ENCODE measurements at regions not wholly inside any gene's neighbourhood (a gene's known extent, or its start where the extent isn't known, plus 50 kb on each side); places are given as distances from the start of the nearest gene placed in this dataset.

DNA sequence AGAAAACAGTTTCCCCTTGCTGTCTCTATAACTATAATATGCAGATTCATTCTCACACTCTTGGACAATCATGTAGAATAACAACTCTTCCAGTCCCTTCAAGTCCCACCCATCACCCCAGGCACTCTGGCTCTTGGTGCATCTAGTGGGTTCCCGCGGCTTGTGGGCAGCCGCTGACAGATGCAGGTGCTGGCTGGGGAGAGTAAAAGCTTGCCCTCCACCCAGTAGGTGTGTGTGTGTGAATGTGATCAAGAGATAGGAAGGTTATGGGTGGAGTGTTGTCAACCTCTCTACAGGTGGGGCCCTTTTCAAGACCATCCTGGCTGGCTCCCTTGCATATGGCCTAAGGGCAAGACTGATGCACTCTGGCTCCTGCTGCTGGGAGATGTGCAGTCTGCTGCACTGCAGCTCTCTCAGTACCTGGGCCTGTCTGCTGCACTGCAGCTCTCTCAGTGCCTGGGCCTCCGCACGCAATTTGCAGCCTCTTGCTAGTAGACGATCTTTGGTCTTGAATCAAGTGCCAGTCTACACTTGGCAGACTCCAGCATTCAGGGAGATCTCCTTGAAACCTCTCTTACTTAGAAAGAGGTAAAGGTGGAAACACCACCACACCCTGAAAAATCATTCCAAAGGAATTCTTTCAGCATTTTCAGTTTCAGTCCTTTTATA, 189.7 kb upstream of the GDNF start:
- no peak for DNase-seq (ENCODE audit: low spot score)

DNA sequence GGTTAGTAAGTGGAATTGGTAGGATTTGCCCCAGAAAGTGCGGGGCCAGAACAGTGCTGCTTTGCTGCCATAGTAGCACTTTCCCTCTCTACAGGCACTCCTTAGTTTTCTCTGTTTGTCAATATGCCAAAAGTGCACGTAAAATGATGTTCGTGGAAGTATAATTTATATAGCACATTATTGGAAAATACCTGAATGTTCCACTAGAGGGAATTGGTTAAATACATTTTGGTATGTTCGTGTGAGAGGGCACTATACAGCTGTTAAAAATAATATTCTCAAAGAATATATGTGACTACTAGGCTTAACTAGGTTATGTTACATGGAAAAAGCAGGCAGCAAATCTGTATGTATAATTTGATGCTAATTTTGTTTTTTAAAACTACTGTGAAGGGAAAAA, 184.0 kb upstream of the GDNF start:
- no peak for DNase-seq (ENCODE audit: low spot score)

GRCh38 chr5:38023371-38023770, 183.5 kb upstream of the GDNF start:
- no peak for DNase-seq (ENCODE audit: low spot score)

GRCh38 chr5:38022631-38023030, 182.8 kb upstream of the GDNF start:
- no peak for DNase-seq (ENCODE audit: low spot score)

GRCh38 chr5:38018016-38018415, 178.2 kb upstream of the GDNF start:
- DNase-seq (ENCODE audit: low spot score) = no peak

DNA sequence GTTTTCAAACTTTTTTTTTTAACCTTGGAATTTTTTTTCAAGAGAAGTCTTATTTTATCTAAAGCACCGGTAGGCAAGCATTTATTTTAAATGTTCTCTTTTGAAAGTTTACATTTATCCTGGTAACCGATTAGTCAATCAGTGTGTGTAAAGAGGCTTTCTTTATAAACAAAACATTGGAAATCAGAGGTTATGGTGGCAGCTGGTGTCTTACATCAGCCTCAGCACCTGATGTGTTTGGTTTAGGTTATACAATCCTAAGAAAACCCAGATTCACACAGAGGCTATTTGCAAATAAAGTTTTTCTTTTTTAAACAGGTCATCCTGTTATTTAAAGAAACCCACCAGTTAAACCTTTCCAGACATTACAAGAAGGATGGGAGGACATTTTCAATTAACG, 173.3 kb upstream of the GDNF start:
- no peak for DNase-seq (ENCODE audit: low spot score)

- DNase-seq (ENCODE audit: low spot score) = no peak
Observed at GRCh38 chr5:38011668-38012188, 171.9 kb upstream of the GDNF start.

DNA sequence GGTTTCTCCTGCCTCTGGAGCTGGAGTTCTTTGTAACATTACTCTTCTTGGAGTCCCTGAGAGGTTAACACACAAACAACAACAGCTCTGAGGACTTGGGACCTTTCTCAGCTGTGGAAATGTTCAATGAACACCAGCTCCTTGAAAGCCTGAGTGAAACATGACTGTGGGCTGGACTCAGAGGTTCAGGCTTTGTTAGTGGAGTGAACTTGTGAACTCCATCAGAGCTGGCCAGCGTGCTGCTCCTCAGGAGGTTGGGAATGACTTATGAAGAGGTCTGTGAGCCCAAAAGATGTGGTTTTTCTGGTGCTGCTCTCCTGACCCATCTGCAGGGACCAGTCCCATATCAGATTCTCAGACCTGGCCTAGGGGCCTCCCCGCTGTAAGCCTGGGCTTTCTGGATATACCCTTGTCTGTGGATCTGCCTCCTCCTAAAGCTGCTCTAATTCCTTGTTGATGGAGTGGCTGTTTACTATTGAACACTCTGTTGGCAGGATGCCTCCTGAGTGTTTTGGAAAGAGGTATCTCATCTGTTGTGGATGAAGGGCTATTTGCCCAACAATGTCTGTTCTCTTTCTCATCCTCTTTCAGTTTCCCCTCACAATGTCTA, 170.0 kb upstream of the GDNF start:
- no peak for DNase-seq (ENCODE audit: low spot score)

- DNase-seq (ENCODE audit: low spot score) = no peak
Observed at GRCh38 chr5:38008198-38008597, 168.4 kb upstream of the GDNF start.

GRCh38 chr5:37999593-37999992, 159.8 kb upstream of the GDNF start:
- no peak for DNase-seq (ENCODE audit: low spot score)

GRCh38 chr5:37996918-37997317, 157.1 kb upstream of the GDNF start:
- no peak for DNase-seq (ENCODE audit: low spot score)

- no peak for DNase-seq (ENCODE audit: low spot score)
Observed at GRCh38 chr5:37994729-37995128, 154.9 kb upstream of the GDNF start.

DNA sequence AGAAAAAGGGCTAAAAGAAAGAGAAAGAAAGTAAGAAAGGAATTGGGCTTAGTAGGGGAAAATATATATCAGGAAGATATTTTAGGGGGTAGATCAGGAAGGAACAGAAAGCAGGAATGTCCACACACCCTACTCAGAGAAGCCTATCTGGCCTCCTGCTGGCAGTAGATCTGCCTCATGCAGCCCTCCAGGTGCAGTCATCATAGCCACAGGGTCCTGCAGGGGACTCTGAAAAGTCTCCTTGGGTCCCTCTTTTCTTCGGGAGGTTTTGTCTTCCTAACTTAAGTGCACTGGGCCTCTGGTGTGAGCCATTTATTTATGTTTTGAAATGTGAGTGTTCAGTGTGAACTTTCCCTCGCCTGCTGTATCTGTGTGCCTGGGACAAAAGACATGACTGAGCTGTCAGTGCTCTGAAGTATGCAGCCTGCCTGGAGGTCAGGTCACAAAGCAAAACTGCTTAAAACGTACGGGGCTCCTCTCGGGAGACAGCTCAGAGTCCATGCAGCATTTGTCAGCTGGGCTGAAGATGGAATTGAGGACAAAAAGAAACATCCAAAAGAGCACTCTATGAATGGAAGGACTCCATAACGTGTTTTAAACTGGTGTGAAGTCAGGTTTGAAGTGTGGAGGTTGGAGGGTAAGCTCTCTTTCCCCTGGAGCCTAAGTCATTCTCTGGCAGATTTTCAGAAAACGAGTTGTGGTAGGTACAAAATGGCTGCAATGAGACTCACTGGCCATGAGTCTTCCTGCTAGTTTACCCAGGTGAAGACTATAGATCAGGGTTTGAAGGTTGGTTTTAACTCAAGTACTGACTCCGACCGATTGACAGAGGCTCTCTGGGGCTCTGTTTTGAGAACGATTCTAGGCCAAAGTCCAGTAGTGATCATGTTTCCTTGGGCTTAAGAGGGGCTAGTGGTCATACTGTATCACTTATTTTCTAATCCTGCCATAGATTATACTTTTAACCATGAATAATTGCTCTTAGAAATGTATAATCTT, 151.8 kb upstream of the GDNF start:
- DNase-seq (ENCODE audit: low spot score) = no peak

DNA sequence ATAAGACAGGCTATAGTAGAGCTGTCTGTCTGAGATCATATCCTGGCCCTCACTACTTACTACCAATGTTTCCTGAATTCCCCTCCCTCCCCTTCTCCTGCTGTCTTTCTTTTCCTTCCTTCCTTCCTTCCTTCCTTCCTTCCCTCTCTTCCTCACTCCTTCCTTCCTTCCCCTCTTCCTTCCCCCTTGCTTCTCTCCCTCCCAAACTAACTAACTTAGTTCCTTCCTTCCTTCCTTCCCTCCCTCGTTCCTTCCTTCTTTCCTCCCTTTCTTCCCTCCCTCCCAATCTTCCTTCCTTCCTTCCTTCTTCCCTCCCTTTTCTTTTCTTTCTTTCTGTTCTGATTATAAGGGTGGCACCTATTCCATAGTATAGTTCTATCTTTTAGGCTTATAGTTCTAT, 150.0 kb upstream of the GDNF start:
- no peak for DNase-seq (ENCODE audit: low spot score)

DNA sequence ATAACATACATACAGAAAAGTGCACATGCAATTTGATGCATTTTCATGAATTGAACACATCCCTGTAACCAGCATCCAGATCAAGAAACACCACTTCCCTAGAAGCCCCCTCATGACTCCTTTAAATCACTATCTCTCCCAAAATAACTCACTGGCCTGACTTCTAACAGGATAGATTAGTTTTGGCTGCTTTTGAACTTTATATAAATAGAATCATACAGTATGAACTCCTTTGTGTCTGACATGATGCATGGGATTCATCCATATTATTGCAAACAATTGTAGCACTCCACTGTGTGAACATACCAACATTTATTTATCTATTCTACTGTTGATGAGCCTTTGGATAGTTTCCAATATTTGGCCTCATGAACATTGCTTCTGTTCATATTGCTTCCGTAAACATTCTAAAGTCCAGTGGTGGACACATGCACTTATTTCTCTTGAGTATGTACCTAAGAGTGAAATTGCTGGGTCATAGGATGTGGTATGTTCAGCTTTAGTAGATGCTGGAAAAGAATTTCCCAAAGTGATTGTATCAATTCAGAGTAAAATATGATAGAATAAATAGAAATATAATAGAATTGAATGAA, 148.7 kb upstream of the GDNF start:
- no peak for DNase-seq (ENCODE audit: low spot score)

DNA sequence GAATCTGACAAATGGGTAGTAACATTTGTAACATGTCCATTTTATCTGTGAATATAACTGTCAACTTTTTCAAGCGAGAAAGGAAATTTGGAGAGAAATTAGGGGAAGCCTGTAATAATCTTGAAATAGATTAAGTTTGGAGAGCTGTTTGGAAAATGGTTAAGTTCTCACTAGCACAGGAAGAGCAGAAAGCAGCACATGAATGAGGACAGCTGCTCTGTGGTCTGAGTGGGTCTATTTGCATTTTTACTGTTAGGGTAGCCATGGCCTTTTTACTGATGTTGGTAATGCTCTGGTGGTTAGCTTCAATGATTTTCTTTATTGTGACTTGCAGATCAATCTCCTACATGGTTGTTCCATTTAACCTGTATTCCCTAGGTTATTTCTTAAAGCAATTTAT, 144.5 kb upstream of the GDNF start:
- no peak for DNase-seq (ENCODE audit: low spot score)

DNA sequence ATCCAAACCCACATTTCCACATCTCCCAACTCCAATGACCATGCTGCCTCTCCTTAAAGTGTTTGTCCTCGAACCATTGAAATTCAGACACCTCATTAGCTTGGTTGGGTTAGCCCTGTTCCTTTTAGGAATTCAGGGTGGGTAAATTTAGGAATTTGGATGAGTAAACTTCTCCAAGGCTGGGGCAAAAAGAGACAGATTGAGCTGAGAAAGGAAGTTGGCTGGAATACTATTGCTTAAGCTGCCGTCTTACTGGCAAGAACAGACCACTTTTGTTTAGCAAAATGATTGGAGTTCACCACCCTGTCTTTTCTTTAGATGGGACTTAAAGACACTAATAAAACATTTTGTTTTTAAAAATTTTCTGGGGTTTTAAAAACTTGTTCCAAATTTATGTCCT, 143.6 kb upstream of the GDNF start:
- DNase-seq (ENCODE audit: low spot score) = no peak

DNA sequence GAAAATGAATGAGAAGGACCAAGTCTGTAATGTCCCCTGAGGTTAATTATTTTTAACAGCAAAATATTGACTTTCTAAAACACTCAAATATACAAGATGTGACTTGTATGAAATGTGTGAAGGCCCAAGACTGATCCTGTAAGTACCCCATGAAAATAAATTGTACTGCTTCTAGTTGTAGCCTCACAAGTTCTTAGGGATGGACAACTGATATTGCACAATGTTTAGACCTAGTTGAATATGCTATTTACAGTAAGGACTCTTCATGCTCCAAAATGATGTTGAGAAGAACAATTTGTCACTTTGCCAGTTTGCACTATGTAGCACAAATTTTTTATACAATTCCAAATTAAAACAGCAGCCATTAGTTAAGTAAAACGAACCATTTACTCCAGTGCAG, 139.7 kb upstream of the GDNF start:
- DNase-seq (ENCODE audit: low spot score) = no peak

GRCh38 chr5:37975531-37975930, 135.7 kb upstream of the GDNF start:
- no peak for DNase-seq (ENCODE audit: low spot score)

GRCh38 chr5:37971483-37972024, 131.7 kb upstream of the GDNF start:
- DNase-seq (ENCODE audit: low spot score) = no peak

- no peak for DNase-seq (ENCODE audit: low spot score)
Observed at GRCh38 chr5:37966871-37967270, 127.0 kb upstream of the GDNF start.

DNA sequence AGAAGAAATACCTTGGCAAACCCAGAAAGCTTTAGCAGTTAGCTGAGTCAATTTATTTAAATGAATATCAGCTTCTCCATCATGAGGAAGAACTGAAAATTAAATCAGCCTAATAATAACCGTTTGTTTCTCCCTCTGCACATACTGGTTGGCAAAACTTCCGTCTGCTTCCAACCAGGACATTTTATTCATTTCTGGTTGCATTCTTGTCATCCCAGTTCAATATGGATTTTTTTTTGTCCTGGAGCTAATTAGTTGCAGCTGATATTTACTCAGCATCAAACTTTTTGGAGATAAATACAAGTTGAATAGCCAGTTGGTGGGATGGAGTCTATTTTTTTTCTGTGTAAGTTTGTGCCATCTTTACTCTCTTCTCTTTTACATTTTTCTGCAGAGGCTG, 126.5 kb upstream of the GDNF start:
- DNase-seq (ENCODE audit: low spot score) = no peak

Data from CD4-positive, alpha-beta T cell treated with Interleukin-6 at 100 ng/mL for 8 hours (primary cell).